ENCODE measurements at regions not wholly inside any gene's neighbourhood (a gene's known extent, or its start where the extent isn't known, plus 50 kb on each side); places are given as distances from the start of the nearest gene placed in this dataset.
"Not testable (repeated sequence)": the region's sequence is repeated elsewhere in the genome, so short reads cannot be mapped to it uniquely, and the experiment has no call there.

- H3K79me2 ChIP-seq (ENCODE audit: control insufficient read depth, insufficient read depth, low read length, poor library complexity); H3K4me3 ChIP-seq (ENCODE audit: low read depth, low read length); H2BK12ac ChIP-seq (ENCODE audit: low read length); H3K18ac ChIP-seq (ENCODE audit: low read length); DNase-seq; H3K9me3 ChIP-seq (ENCODE audit: insufficient read depth, low read depth, low read length); H3K4me1 ChIP-seq (ENCODE audit: control insufficient read depth in 1 of 2, insufficient read depth in 2 of 2, low read length in 2 of 2); H4K8ac ChIP-seq (ENCODE audit: low read depth, low read length); H4K91ac ChIP-seq (ENCODE audit: low read depth, low read length); H3K4me2 ChIP-seq (ENCODE audit: low read length); H3K27ac ChIP-seq (ENCODE audit: low read depth, low read length); H3K79me1 ChIP-seq (ENCODE audit: low read length); H3K4ac ChIP-seq (ENCODE audit: low read depth, low read length); H3K9ac ChIP-seq (ENCODE audit: low read length); H2AK5ac ChIP-seq (ENCODE audit: low read length); H4K12ac ChIP-seq (ENCODE audit: low read depth, low read length); H3K14ac ChIP-seq (ENCODE audit: low read length); H2BK5ac ChIP-seq (ENCODE audit: low read depth, low read length, poor library complexity); H2AFZ ChIP-seq (ENCODE audit: insufficient read depth, low read length, poor library complexity); H2BK120ac ChIP-seq (ENCODE audit: insufficient read depth, low read length, poor library complexity); H3K23ac ChIP-seq (ENCODE audit: low read length); H3K27me3 ChIP-seq (ENCODE audit: insufficient read depth, low read length); H3K36me3 ChIP-seq (ENCODE audit: control insufficient read depth in 1 of 2, insufficient read depth in 2 of 2, low read length in 2 of 2): not testable (repeated sequence)
- no CpG with 5 or more reads among the region's 3 CpGs for WGBS (ENCODE audit: extremely low coverage, insufficient coverage, insufficient read length)
These were observed 109.5 kb downstream of the FOXD4L6 start for GRCh38 chr9:41018948-41019347.

GRCh38 chr9:41016699-41017098, 111.8 kb downstream of the FOXD4L6 start:
- H2AFZ ChIP-seq (ENCODE audit: insufficient read depth, low read length, poor library complexity); H3K27ac ChIP-seq (ENCODE audit: low read depth, low read length); H3K79me2 ChIP-seq (ENCODE audit: control insufficient read depth, insufficient read depth, low read length, poor library complexity); H2BK12ac ChIP-seq (ENCODE audit: low read length); H3K14ac ChIP-seq (ENCODE audit: low read length); H2BK120ac ChIP-seq (ENCODE audit: insufficient read depth, low read length, poor library complexity); H3K23ac ChIP-seq (ENCODE audit: low read length); H3K36me3 ChIP-seq (ENCODE audit: control insufficient read depth in 1 of 2, insufficient read depth in 2 of 2, low read length in 2 of 2); H4K8ac ChIP-seq (ENCODE audit: low read depth, low read length); H3K79me1 ChIP-seq (ENCODE audit: low read length); H3K4me1 ChIP-seq (ENCODE audit: control insufficient read depth in 1 of 2, insufficient read depth in 2 of 2, low read length in 2 of 2); H3K4ac ChIP-seq (ENCODE audit: low read depth, low read length); H2AK5ac ChIP-seq (ENCODE audit: low read length); H4K91ac ChIP-seq (ENCODE audit: low read depth, low read length); H3K4me2 ChIP-seq (ENCODE audit: low read length); H3K9me3 ChIP-seq (ENCODE audit: insufficient read depth, low read depth, low read length); H3K9ac ChIP-seq (ENCODE audit: low read length); H3K27me3 ChIP-seq (ENCODE audit: insufficient read depth, low read length); H3K4me3 ChIP-seq (ENCODE audit: low read depth, low read length); H2BK5ac ChIP-seq (ENCODE audit: low read depth, low read length, poor library complexity); DNase-seq; H4K12ac ChIP-seq (ENCODE audit: low read depth, low read length); H3K18ac ChIP-seq (ENCODE audit: low read length): not testable (repeated sequence)
- no CpG with 5 or more reads among the region's 2 CpGs for WGBS (ENCODE audit: extremely low coverage, insufficient coverage, insufficient read length)

- peak; percentile 77 to 87 for DNase-seq
- not testable (repeated sequence) for H3K4me1 ChIP-seq (ENCODE audit: control insufficient read depth in 1 of 2, insufficient read depth in 2 of 2, low read length in 2 of 2); H2AK5ac ChIP-seq (ENCODE audit: low read length); H3K79me2 ChIP-seq (ENCODE audit: control insufficient read depth, insufficient read depth, low read length, poor library complexity); H4K91ac ChIP-seq (ENCODE audit: low read depth, low read length); H2AFZ ChIP-seq (ENCODE audit: insufficient read depth, low read length, poor library complexity); H2BK5ac ChIP-seq (ENCODE audit: low read depth, low read length, poor library complexity); H3K36me3 ChIP-seq (ENCODE audit: control insufficient read depth in 1 of 2, insufficient read depth in 2 of 2, low read length in 2 of 2); H3K9me3 ChIP-seq (ENCODE audit: insufficient read depth, low read depth, low read length); H3K27ac ChIP-seq (ENCODE audit: low read depth, low read length); H2BK12ac ChIP-seq (ENCODE audit: low read length); H3K4me2 ChIP-seq (ENCODE audit: low read length); H3K18ac ChIP-seq (ENCODE audit: low read length); H3K27me3 ChIP-seq (ENCODE audit: insufficient read depth, low read length); H3K14ac ChIP-seq (ENCODE audit: low read length); H2BK120ac ChIP-seq (ENCODE audit: insufficient read depth, low read length, poor library complexity); H3K4ac ChIP-seq (ENCODE audit: low read depth, low read length); H4K12ac ChIP-seq (ENCODE audit: low read depth, low read length); H3K4me3 ChIP-seq (ENCODE audit: low read depth, low read length); H3K9ac ChIP-seq (ENCODE audit: low read length); H3K79me1 ChIP-seq (ENCODE audit: low read length); H3K23ac ChIP-seq (ENCODE audit: low read length); H4K8ac ChIP-seq (ENCODE audit: low read depth, low read length)
- no CpG with 5 or more reads among the region's 8 CpGs for WGBS (ENCODE audit: extremely low coverage, insufficient coverage, insufficient read length)
These were observed 128.4 kb downstream of the FOXD4L6 start for GRCh38 chr9:40999952-41000700.

GRCh38 chr9:40995490-40995889, 133.0 kb downstream of the FOXD4L6 start:
- peak; percentile 49 to 58 for DNase-seq
- not testable (repeated sequence) for H2AFZ ChIP-seq (ENCODE audit: insufficient read depth, low read length, poor library complexity); H3K79me1 ChIP-seq (ENCODE audit: low read length); H3K23ac ChIP-seq (ENCODE audit: low read length); H3K4me1 ChIP-seq (ENCODE audit: control insufficient read depth in 1 of 2, insufficient read depth in 2 of 2, low read length in 2 of 2); H4K12ac ChIP-seq (ENCODE audit: low read depth, low read length); H4K8ac ChIP-seq (ENCODE audit: low read depth, low read length); H2BK5ac ChIP-seq (ENCODE audit: low read depth, low read length, poor library complexity); H3K14ac ChIP-seq (ENCODE audit: low read length); H3K27ac ChIP-seq (ENCODE audit: low read depth, low read length); H3K4me3 ChIP-seq (ENCODE audit: low read depth, low read length); H3K4me2 ChIP-seq (ENCODE audit: low read length); H3K18ac ChIP-seq (ENCODE audit: low read length); H3K79me2 ChIP-seq (ENCODE audit: control insufficient read depth, insufficient read depth, low read length, poor library complexity); H2BK12ac ChIP-seq (ENCODE audit: low read length); H3K36me3 ChIP-seq (ENCODE audit: control insufficient read depth in 1 of 2, insufficient read depth in 2 of 2, low read length in 2 of 2); H3K9me3 ChIP-seq (ENCODE audit: insufficient read depth, low read depth, low read length); H3K27me3 ChIP-seq (ENCODE audit: insufficient read depth, low read length); H3K4ac ChIP-seq (ENCODE audit: low read depth, low read length); H2BK120ac ChIP-seq (ENCODE audit: insufficient read depth, low read length, poor library complexity); H2AK5ac ChIP-seq (ENCODE audit: low read length); H4K91ac ChIP-seq (ENCODE audit: low read depth, low read length); H3K9ac ChIP-seq (ENCODE audit: low read length)
- WGBS (ENCODE audit: extremely low coverage, insufficient coverage, insufficient read length): no CpG with 5 or more reads among the region's 4 CpGs
